CD8-positive, alpha-beta memory T cell (primary cell): ENCODE measurements at regions not wholly inside any gene's neighbourhood (a gene's known extent, or its start where the extent isn't known, plus 50 kb on each side); places are given as distances from the start of the nearest gene placed in this dataset.
"Not testable (repeated sequence)": the region's sequence is repeated elsewhere in the genome, so short reads cannot be mapped to it uniquely, and the experiment has no call there.

Source experiments
- CTCF ChIA-PET: fragments of 350-600 bp; sonication (Branson Sonifier 250); formaldehyde crosslinking; loops from one replicate; lab custom pipeline; 2021; ENCODE audit warnings: antibody characterized with exemption; lab: Charles Lee
- POLR2A ChIA-PET: fragments of 350-600 bp; sonication (Branson Sonifier 250); formaldehyde crosslinking; loops from one replicate; lab custom pipeline; 2021; ENCODE audit warnings: antibody characterized with exemption; lab: Charles Lee
- DNase-seq, 5 donors: peaks; one replicate each; pipeline versions ENCODE4 v3.0.0 to v3.0.0-alpha.2; 2020 to 2022; ENCODE audit warnings: mixed read lengths in 1 of 5
- H3K27ac ChIP-seq: one replicate; pipeline ENCODE4 v1.7.0; 2013; ENCODE audit warnings: low read depth, mild to moderate bottlenecking, low read length, moderate library complexity
- H3K27me3 ChIP-seq: 2 replicates; pipeline ENCODE4 v1.7.0; 2013; ENCODE audit warnings: low read length, mild to moderate bottlenecking; ENCODE audit not compliant: insufficient read depth, poor library complexity, severe bottlenecking
- H3K36me3 ChIP-seq: 2 replicates; pipeline ENCODE4 v1.7.0; 2013; ENCODE audit warnings: mild to moderate bottlenecking, low read length, moderate library complexity; ENCODE audit not compliant: insufficient read depth
- H3K4me1 ChIP-seq: 2 replicates; pipeline ENCODE4 v1.7.0; 2013; ENCODE audit warnings: mild to moderate bottlenecking, low read length, moderate library complexity; ENCODE audit not compliant: insufficient read depth
- H3K4me3 ChIP-seq: 2 replicates; pipeline ENCODE4 v1.7.0; 2013; ENCODE audit warnings: mild to moderate bottlenecking, low read length
- H3K9me3 ChIP-seq: 2 replicates; pipeline ENCODE4 v1.7.0; 2013; ENCODE audit warnings: mild to moderate bottlenecking, low read length
- H3K27ac Mint-ChIP-seq, 8 donors: one replicate each; pipeline ENCODE4 v1.8.0; 2020 to 2021; ENCODE audit warnings: mixed read lengths in 8 of 8, mild to moderate bottlenecking in 6 of 8, inconsistent platforms in 3 of 8, moderate library complexity in 3 of 8
- H3K27me3 Mint-ChIP-seq, 2 donors: one replicate each; pipeline ENCODE4 v1.8.0; 2020 to 2021; ENCODE audit warnings: mixed read lengths in 2 of 2, mild to moderate bottlenecking in 1 of 2, moderate library complexity in 1 of 2
- H3K36me3 Mint-ChIP-seq, 3 donors: one replicate each; pipeline ENCODE4 v1.8.0; 2020 to 2021; ENCODE audit warnings: mixed read lengths in 3 of 3, inconsistent platforms in 1 of 3, mild to moderate bottlenecking in 1 of 3
- H3K4me1 Mint-ChIP-seq, 3 donors: one replicate each; pipeline ENCODE4 v1.8.0; 2020 to 2021; ENCODE audit warnings: mixed read lengths in 3 of 3, inconsistent platforms in 1 of 3, mild to moderate bottlenecking in 1 of 3
- H3K4me3 Mint-ChIP-seq, 7 donors: one replicate each; pipeline ENCODE4 v1.8.0; 2020 to 2021; ENCODE audit warnings: mixed read lengths in 7 of 7, mild to moderate bottlenecking in 6 of 7, moderate library complexity in 4 of 7, inconsistent platforms in 2 of 7
- H3K9me3 Mint-ChIP-seq, 5 donors: one replicate each; pipeline ENCODE4 v1.8.0; 2020 to 2022; ENCODE audit warnings: mixed read lengths in 5 of 5, mild to moderate bottlenecking in 3 of 5, moderate library complexity in 2 of 5, inconsistent platforms in 1 of 5

- H3K36me3 Mint-ChIP-seq: no peaks in the 10 kb centered on the region
- H3K9me3 ChIP-seq: no peaks in the 10 kb centered on the region
- peaks cover 0 to 2% (median 0%) of the 10 kb centered on the region in 5 donors for H3K9me3 Mint-ChIP-seq
- DNase-seq: no peak
- no peak overlapping the region for H3K27ac ChIP-seq
- POLR2A ChIA-PET: no interaction called here
- H3K4me1 Mint-ChIP-seq: no peaks in the 10 kb centered on the region
- H3K4me3 Mint-ChIP-seq: no peak overlapping the region
- no peak overlapping the region for H3K27ac Mint-ChIP-seq
- H3K4me3 ChIP-seq: no peak overlapping the region
- CTCF ChIA-PET: no interaction called here
- H3K36me3 ChIP-seq: no peaks in the 10 kb centered on the region
- no peaks in the 10 kb centered on the region for H3K4me1 ChIP-seq
- peaks cover 14 to 35% of the 10 kb centered on the region in 2 donors for H3K27me3 Mint-ChIP-seq
- H3K27me3 ChIP-seq: no peaks in the 10 kb centered on the region
Measured at GRCh38 chr7:27435461-27435860, 192.9 kb downstream of the EVX1 start.

DNA sequence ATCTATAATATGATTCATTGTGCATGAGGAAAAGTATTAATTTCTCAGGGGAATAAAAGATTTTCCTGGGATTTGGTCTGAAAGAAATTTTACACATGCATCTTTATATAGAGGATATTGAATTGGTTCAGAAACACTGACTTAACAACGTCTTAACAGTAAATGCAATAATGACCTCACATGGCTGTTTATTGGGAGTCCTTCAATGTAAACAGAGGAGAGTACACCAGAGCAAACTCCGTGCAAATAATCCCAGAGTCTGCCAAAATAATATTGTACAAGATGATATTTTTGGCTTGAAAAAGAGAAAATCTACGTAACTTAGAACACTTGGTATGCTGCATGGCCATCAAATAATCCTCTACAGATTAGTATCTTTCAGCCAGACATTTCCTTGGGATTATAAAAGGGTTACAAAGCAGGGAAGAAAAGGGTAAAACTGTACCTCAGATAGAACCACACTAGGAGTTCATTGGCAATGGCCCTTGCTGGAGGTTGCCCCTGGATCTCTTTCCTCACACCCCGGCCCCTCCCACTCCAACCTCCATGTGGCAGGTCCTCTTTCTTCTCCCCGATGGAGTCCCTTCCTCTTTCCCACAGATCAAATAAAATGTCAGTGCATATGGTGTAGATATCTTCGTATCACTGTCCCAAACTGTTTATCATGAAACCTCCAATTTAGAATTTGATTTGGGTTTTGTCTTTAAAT lies 196.4 kb downstream of the EVX1 start:
- H3K9me3 ChIP-seq: no peaks in the 10 kb centered on the region
- no peak overlapping the region for H3K4me3 Mint-ChIP-seq
- DNase-seq: no peak
- H3K9me3 Mint-ChIP-seq: no peaks in the 10 kb centered on the region
- H3K36me3 Mint-ChIP-seq: no peaks in the 10 kb centered on the region
- no peak overlapping the region for H3K27ac Mint-ChIP-seq
- H3K4me1 Mint-ChIP-seq: no peaks in the 10 kb centered on the region
- no peak overlapping the region for H3K27ac ChIP-seq
- H3K36me3 ChIP-seq: no peaks in the 10 kb centered on the region
- H3K27me3 ChIP-seq: no peaks in the 10 kb centered on the region
- H3K4me1 ChIP-seq: no peaks in the 10 kb centered on the region
- CTCF ChIA-PET: no interaction called here
- peaks cover 5 to 26% of the 10 kb centered on the region in 2 donors for H3K27me3 Mint-ChIP-seq
- H3K4me3 ChIP-seq: no peak overlapping the region
- POLR2A ChIA-PET: no interaction called here

GRCh38 chr7:27442455-27442854 lies 199.9 kb downstream of the EVX1 start:
- no peaks in the 10 kb centered on the region for H3K9me3 Mint-ChIP-seq
- ChIA-PET CTCF (no interaction called here), POLR2A (no interaction called here)
- DNase-seq: no peak
- no peak overlapping the region for H3K27ac Mint-ChIP-seq
- H3K27me3 Mint-ChIP-seq: peaks cover 7 to 10% of the 10 kb centered on the region in 2 donors
- H3K27ac ChIP-seq: no peak overlapping the region
- H3K4me3 ChIP-seq: no peak overlapping the region
- H3K36me3 Mint-ChIP-seq: no peaks in the 10 kb centered on the region
- no peaks in the 10 kb centered on the region for H3K36me3 ChIP-seq
- no peaks in the 10 kb centered on the region for H3K9me3 ChIP-seq
- no peak overlapping the region for H3K4me3 Mint-ChIP-seq
- no peaks in the 10 kb centered on the region for H3K4me1 Mint-ChIP-seq
- no peaks in the 10 kb centered on the region for H3K4me1 ChIP-seq
- H3K27me3 ChIP-seq: no peaks in the 10 kb centered on the region

DNA sequence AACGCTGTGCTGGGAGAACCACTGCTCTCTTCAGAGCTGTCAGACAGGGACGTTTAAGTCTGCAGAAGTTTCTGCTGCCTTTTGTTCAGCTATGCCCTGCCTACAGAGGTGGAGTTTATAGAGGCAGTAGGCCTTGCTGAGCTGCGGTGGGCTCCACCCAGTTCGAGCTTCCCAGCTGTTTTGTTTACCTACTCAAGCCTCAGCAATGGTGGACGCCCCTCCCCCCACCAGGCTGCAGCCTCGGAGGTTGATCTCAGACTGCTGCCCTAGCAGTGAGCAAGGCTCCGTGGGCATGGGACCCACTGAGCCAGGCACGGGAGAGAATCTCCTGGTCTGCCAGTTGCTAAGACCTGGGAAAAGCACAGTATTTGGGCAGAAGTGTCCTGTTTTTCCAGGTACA lies 206.4 kb downstream of the EVX1 start:
- H3K4me1 Mint-ChIP-seq, H3K4me1 ChIP-seq, CTCF ChIA-PET, H3K4me3 ChIP-seq, H3K4me3 Mint-ChIP-seq, H3K36me3 Mint-ChIP-seq, DNase-seq, H3K36me3 ChIP-seq, H3K27ac ChIP-seq, H3K9me3 Mint-ChIP-seq, H3K27ac Mint-ChIP-seq, H3K9me3 ChIP-seq, POLR2A ChIA-PET, H3K27me3 ChIP-seq: not testable (repeated sequence)
- H3K27me3 Mint-ChIP-seq: peaks cover 9 to 34% of the 10 kb centered on the region in 2 donors

DNA sequence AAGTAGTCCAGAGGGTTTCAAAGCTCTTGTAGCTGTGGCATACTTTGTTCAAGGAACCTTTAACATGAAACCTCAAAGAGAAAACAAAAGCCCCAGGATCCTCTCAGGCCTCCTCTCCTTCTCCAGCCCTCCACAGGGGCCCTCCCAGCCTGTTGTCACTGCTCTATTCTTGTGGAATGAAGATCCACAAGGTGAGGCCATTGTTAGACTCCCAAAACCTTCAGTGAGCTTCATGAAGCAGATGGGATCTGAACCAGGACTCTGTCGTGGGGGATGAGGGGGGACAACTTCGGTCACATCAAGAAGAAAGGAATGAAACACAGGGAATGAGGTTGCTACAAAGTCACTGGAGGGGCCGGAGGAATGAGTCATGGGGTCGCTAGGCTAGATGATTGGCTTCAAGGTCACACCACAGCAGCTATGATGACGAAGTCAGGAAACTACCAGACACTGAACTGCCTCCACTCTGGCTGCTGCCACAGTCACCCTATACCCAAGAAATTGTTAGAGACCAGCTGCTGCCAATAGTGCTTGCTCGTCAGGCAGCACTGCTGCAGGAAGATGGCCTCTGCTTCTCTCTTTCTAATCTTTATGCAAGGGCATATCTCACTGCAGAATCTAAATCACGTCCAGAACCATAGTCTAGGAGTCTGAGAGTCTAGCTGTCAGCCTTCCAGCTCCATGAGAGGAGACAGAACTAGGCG lies 208.8 kb downstream of the HIBADH start:
- no peaks in the 10 kb centered on the region for H3K36me3 Mint-ChIP-seq
- Histone ChIP-seq H3K27me3 (peaks cover under 1% of the 10 kb centered on the region), H3K4me1 (no peaks in the 10 kb centered on the region), H3K4me3 (no peak overlapping the region), H3K36me3 (no peaks in the 10 kb centered on the region), H3K27ac (no peak overlapping the region), H3K9me3 (no peaks in the 10 kb centered on the region)
- CTCF ChIA-PET: no interaction called here
- no peak overlapping the region for H3K27ac Mint-ChIP-seq
- POLR2A ChIA-PET: no interaction called here
- H3K27me3 Mint-ChIP-seq: peaks cover 10 to 30% of the 10 kb centered on the region in 2 donors
- H3K4me3 Mint-ChIP-seq: no peak overlapping the region
- H3K4me1 Mint-ChIP-seq: no peaks in the 10 kb centered on the region
- peaks cover 0 to 3% (median 0%) of the 10 kb centered on the region in 5 donors for H3K9me3 Mint-ChIP-seq
- no peak for DNase-seq

DNA sequence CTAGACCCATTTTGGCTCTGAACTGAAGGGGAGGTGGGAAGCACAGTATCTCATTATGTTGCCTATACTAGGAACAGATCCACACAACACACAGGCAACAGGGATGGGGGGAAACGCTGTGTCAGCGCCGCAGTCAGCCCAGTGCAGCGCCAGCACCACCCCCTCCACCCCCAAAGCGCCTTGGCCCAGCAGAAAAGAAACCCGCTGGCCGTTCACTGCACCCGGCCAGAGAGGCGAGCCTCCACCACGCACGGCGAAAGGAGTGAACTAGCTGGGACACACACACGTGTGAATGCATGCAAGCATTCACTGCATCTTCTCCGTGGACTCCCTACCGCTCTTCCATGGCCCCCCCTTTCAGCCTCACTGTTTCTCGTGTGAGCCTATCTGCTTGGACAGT lies 205.6 kb downstream of the HIBADH start:
- H3K4me1 Mint-ChIP-seq, H3K36me3 Mint-ChIP-seq, POLR2A ChIA-PET, H3K27me3 ChIP-seq, H3K36me3 ChIP-seq, H3K9me3 ChIP-seq, CTCF ChIA-PET, H3K4me1 ChIP-seq, H3K4me3 ChIP-seq, H3K27ac Mint-ChIP-seq, H3K4me3 Mint-ChIP-seq, H3K9me3 Mint-ChIP-seq, H3K27ac ChIP-seq, DNase-seq: not testable (repeated sequence)
- H3K27me3 Mint-ChIP-seq: peaks cover 7 to 18% of the 10 kb centered on the region in 2 donors

DNA sequence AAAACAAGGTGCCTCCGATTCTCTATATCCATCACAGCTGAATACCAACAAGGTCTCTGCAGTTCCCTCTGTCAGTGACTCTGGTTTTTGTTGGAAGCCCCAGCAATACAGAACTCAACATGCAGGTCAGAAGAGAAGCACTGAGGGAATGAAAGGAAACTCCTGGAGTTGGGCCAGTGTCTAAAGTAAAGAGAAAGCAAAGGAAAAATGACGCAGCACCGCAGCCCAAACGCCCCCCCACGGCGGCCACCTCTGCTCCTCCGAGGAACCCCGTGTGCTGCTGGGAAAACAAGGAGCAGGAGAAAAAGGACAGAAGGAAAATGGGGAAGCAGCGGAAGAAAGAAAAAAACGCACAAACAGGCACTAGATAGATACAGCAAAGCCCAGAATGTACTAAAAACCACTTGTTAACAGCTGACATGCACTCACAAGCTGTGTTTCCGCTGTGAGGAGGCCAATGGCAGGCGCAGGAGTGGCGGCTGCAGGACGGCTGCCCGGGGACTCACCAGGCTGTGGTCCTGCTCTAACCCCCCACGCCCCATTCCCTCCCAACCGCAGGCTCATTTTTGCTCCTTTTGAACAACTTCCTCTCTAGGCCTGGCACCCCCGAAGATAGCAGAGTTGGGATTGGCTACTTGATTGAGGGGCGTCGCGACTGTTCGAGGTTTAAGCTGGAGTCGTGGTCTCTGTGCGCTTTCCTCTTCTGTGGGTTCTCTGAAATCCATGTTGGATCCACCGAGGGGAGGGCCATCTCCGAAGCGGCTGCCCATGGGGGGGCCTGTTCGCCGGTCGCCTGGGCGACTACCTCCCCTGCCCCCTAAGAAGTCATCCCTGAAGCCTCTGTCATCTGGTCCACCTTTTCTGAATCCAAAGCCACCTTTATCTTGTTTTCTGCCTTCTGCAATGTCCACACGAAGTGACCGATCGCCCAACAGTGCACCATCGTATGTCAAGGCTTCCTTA lies 204.8 kb downstream of the HIBADH start:
- H3K36me3 ChIP-seq, CTCF ChIA-PET, POLR2A ChIA-PET, H3K27me3 ChIP-seq, H3K4me1 ChIP-seq, H3K36me3 Mint-ChIP-seq, H3K27ac Mint-ChIP-seq, H3K27ac ChIP-seq, H3K9me3 Mint-ChIP-seq, H3K4me3 ChIP-seq, H3K9me3 ChIP-seq, H3K4me3 Mint-ChIP-seq, H3K4me1 Mint-ChIP-seq, DNase-seq: not testable (repeated sequence)
- H3K27me3 Mint-ChIP-seq: peaks cover 7 to 20% of the 10 kb centered on the region in 2 donors
